Liver (tissue), 8 donors: ENCODE measurements at regions not wholly inside any gene's neighbourhood (a gene's known extent, or its start where the extent isn't known, plus 50 kb on each side); places are given as distances from the start of the nearest gene placed in this dataset.

ENCODE experiments used
- DNase-seq: peaks from one replicate; pipeline ENCODE4 v3.0.0-alpha.2; 2017; ENCODE audit warnings: low spot score
- H3K27ac ChIP-seq, 2 donors: one replicate each; pipeline ENCODE4 v1.7.0; 2013; ENCODE audit warnings: inconsistent platforms in 2 of 2, low read length in 2 of 2, control low read depth in 1 of 2, low read depth in 1 of 2, mild to moderate bottlenecking in 1 of 2
- H3K27me3 ChIP-seq, 4 donors: one replicate each; pipeline versions ENCODE4 v1.6.1 to v1.7.0; 2013; ENCODE audit warnings: low read length in 3 of 4, inconsistent platforms in 1 of 4, mild to moderate bottlenecking in 1 of 4, moderate library complexity in 1 of 4; ENCODE audit not compliant: control insufficient read depth in 4 of 4, insufficient read depth in 4 of 4
- H3K36me3 ChIP-seq, 4 donors: one replicate each; pipeline versions ENCODE4 v1.6.1 to v1.7.0; 2013; ENCODE audit warnings: low read length in 3 of 4, mild to moderate bottlenecking in 3 of 4, low read depth in 1 of 4, moderate library complexity in 1 of 4; ENCODE audit not compliant: control insufficient read depth in 4 of 4, insufficient read depth in 3 of 4
- H3K4me1 ChIP-seq, 4 donors: one replicate each; pipeline versions ENCODE4 v1.6.1 to v1.7.0; 2013; ENCODE audit warnings: low read length in 3 of 4, mild to moderate bottlenecking in 3 of 4, moderate library complexity in 1 of 4; ENCODE audit not compliant: control insufficient read depth in 4 of 4, insufficient read depth in 4 of 4
- H3K4me3 ChIP-seq, 3 donors: one replicate each; pipeline versions ENCODE4 v1.6.1 to v1.7.0; 2013; ENCODE audit warnings: low read length in 3 of 3, control low read depth in 1 of 3, low read depth in 1 of 3, mild to moderate bottlenecking in 1 of 3
- H3K9ac ChIP-seq, 2 donors: one replicate each; pipeline ENCODE4 v1.7.0; 2013; ENCODE audit warnings: low read length in 2 of 2, mild to moderate bottlenecking in 2 of 2, moderate library complexity in 2 of 2, control low read depth in 1 of 2, low read depth in 1 of 2
- H3K9me3 ChIP-seq, 4 donors: one replicate each; pipeline versions ENCODE4 v1.6.1 to v1.7.0; 2013; ENCODE audit warnings: low read length in 3 of 4; ENCODE audit not compliant: control insufficient read depth in 4 of 4
- ATF3 ChIP-seq: IDR thresholded peaks from 2 replicates; pipeline ENCODE4 v1.6.1; 2016; ENCODE audit warnings: antibody characterized with exemption
- EGR1 ChIP-seq, 2 donors: IDR thresholded peaks; 2 replicates each; pipeline ENCODE4 v1.6.1; 2016 to 2018; ENCODE audit warnings: antibody characterized with exemption in 2 of 2, low read depth in 2 of 2
- FOXA2 ChIP-seq: IDR thresholded peaks from 2 replicates; pipeline ENCODE4 v1.6.1; 2016; ENCODE audit warnings: antibody characterized with exemption
- GABPA ChIP-seq, 2 donors: IDR thresholded peaks in 1 of 2; conservative IDR thresholded peaks in 1 of 2; 2 replicates each; pipeline ENCODE4 v1.6.1; 2016; ENCODE audit warnings: antibody characterized with exemption in 2 of 2, mild to moderate bottlenecking in 1 of 2, moderate library complexity in 1 of 2
- HNF4G ChIP-seq: IDR thresholded peaks from 2 replicates; pipeline ENCODE4 v1.6.1; 2016; ENCODE audit warnings: antibody characterized with exemption
- JUND ChIP-seq, 2 donors: IDR thresholded peaks; 2 replicates each; pipeline ENCODE4 v1.6.1; 2016; ENCODE audit warnings: antibody characterized with exemption in 2 of 2
- NR2F2 ChIP-seq: IDR thresholded peaks from 2 replicates; pipeline ENCODE4 v1.6.1; 2016; ENCODE audit warnings: antibody characterized with exemption
- RAD21 ChIP-seq, 2 donors: IDR thresholded peaks; 2 replicates each; pipeline ENCODE4 v1.6.1; 2016; ENCODE audit warnings: antibody characterized with exemption in 2 of 2, mild to moderate bottlenecking in 2 of 2
- RXRA ChIP-seq, 2 donors: IDR thresholded peaks; 2 replicates each; pipeline ENCODE4 v1.6.1; 2017 to 2018; ENCODE audit warnings: antibody characterized with exemption in 2 of 2, mild to moderate bottlenecking in 1 of 2
- TAF1 ChIP-seq: conservative IDR thresholded peaks from 2 replicates; pipeline ENCODE4 v1.6.1; 2016; ENCODE audit warnings: antibody characterized with exemption, mild to moderate bottlenecking
- YY1 ChIP-seq: IDR thresholded peaks from 2 replicates; pipeline ENCODE4 v1.6.1; 2016; ENCODE audit warnings: antibody characterized with exemption, mild to moderate bottlenecking
- WGBS: extraction: QIAGEN DNeasy Blood & Tissue Kit; methylation state at CpG from one replicate; pipeline ENCODE4 v1.1.7; 2013; 5-methylcytosine and 5-hydroxymethylcytosine counted together
- TF ChIP-seq, protein P1 (sequence below): fragments of 150-350 bp; IDR thresholded peaks from 2 replicates; pipeline ENCODE4 v1.5.1; 2017; ENCODE audit warnings: improper control_type of control experiment, low read depth, low read length; ENCODE audit not compliant: missing input control
- donor health status: healthy.
- donor health status: healthy.
- donor health status: healthy.
- donor health status: healthy.
- donor health status: healthy.

DNA sequence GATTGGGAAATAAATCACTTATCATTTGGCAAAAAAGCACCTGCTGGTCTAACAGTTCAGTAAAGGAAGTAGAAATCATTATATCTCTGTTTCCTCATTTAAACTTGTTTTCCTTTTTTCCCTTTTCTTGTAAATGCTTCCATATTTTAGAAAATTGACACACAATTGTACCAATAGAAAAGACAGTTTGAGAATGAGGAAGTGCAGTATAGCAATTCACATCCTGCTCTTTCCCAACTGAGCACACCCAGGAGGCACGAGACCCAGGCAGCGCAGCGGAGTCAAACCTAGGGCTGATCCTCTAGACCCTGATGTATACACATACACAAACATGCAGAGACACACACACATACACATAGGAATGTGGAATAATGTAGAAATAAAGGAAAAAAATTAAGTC lies 74.8 kb upstream of the PACRGL start:
- DNase-seq, result no peak
- TF ChIP-seq RAD21 (IDR thresholded peaks at IDR 0.05), result no peak
- peak; percentile 20 for TF ChIP-seq YY1
- no peak overlapping the region for H3K4me3 ChIP-seq
- H3K27me3 ChIP-seq, result no peaks in the 10 kb centered on the region
- no peak overlapping the region for H3K27ac ChIP-seq
- no peak overlapping the region for H3K9ac ChIP-seq
- H3K9me3 ChIP-seq, result no peaks in the 10 kb centered on the region
- H3K36me3 ChIP-seq, result no peaks in the 10 kb centered on the region
- WGBS, result 77% methylated on average over 3 of the region's 3 CpGs
- H3K4me1 ChIP-seq, result peaks cover 0 to 6% (median 0%) of the 10 kb centered on the region in 4 donors

GRCh38 chr4:20626326-20627005 lies 73.8 kb upstream of the PACRGL start:
- no peak overlapping the region for H3K4me3 ChIP-seq
- no peak overlapping the region for H3K27ac ChIP-seq
- H3K4me1 ChIP-seq, result peaks cover 0 to 3% (median 0%) of the 10 kb centered on the region in 4 donors
- H3K27me3 ChIP-seq, result no peaks in the 10 kb centered on the region
- no peak for DNase-seq
- H3K36me3 ChIP-seq, result no peaks in the 10 kb centered on the region
- TF ChIP-seq YY1, result no peak
- TF ChIP-seq HNF4G, result no peak
- TF ChIP-seq JUND (IDR thresholded peaks at IDR 0.05), result no peak
- TF ChIP-seq NR2F2, result no peak
- no peak for TF ChIP-seq GABPA (IDR thresholded peaks at IDR 0.05 in 1 of 2, conservative IDR thresholded peaks at IDR 0.05 in 1 of 2)
- H3K9me3 ChIP-seq, result no peaks in the 10 kb centered on the region
- 72% methylated on average over 5 of the region's 5 CpGs for WGBS
- no peak overlapping the region for H3K9ac ChIP-seq

DNA sequence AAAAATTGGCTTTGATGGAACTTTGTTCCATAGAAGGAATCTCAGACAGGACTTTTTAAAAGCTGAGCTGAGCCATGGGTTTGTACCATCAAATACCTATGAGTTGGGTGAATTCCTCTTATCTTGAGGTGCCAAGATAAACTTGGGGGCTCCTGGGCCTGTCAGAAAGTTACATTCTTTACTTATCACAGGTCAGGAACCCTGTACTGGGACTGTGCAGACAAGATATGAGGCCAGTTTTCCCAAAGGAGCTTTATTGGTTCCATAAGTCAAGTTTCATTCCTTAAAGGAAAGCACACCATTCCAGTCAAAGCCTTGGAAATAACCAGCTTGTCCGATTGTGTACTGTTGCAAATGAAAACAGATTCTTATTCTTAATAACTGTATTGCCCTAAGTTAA lies 72.4 kb upstream of the PACRGL start:
- TF ChIP-seq EGR1 (IDR thresholded peaks at IDR 0.05; ENCODE audit: low read depth in 2 of 2) (no peak), RAD21 (IDR thresholded peaks at IDR 0.05) (no peak), TAF1 (no peak), ATF3 (no peak), RXRA (IDR thresholded peaks at IDR 0.05) (no peak), FOXA2 (no peak), NR2F2 (no peak), JUND (IDR thresholded peaks at IDR 0.05) (no peak), GABPA (IDR thresholded peaks at IDR 0.05 in 1 of 2, conservative IDR thresholded peaks at IDR 0.05 in 1 of 2) (no peak)
- TF ChIP-seq, protein P1, sequence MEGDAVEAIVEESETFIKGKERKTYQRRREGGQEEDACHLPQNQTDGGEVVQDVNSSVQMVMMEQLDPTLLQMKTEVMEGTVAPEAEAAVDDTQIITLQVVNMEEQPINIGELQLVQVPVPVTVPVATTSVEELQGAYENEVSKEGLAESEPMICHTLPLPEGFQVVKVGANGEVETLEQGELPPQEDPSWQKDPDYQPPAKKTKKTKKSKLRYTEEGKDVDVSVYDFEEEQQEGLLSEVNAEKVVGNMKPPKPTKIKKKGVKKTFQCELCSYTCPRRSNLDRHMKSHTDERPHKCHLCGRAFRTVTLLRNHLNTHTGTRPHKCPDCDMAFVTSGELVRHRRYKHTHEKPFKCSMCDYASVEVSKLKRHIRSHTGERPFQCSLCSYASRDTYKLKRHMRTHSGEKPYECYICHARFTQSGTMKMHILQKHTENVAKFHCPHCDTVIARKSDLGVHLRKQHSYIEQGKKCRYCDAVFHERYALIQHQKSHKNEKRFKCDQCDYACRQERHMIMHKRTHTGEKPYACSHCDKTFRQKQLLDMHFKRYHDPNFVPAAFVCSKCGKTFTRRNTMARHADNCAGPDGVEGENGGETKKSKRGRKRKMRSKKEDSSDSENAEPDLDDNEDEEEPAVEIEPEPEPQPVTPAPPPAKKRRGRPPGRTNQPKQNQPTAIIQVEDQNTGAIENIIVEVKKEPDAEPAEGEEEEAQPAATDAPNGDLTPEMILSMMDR, result no peak
- WGBS, result 89% methylated on average over 1 of the region's 1 CpG
- H3K27me3 ChIP-seq, result no peaks in the 10 kb centered on the region
- DNase-seq, result no peak
- peaks cover 0 to 3% (median 0%) of the 10 kb centered on the region in 4 donors for H3K4me1 ChIP-seq
- H3K36me3 ChIP-seq, result no peaks in the 10 kb centered on the region
- no peaks in the 10 kb centered on the region for H3K9me3 ChIP-seq
- no peak overlapping the region for H3K27ac ChIP-seq
- H3K4me3 ChIP-seq, result no peak overlapping the region
- H3K9ac ChIP-seq, result no peak overlapping the region
